Esophagus (tissue), 2 donors: ENCODE measurements at regions not wholly inside any gene's neighbourhood (a gene's known extent, or its start where the extent isn't known, plus 50 kb on each side); places are given as distances from the start of the nearest gene placed in this dataset.

Source experiments
- H3K27ac ChIP-seq, 2 donors: one replicate each; pipeline ENCODE4 v1.5.1; 2013; ENCODE audit warnings: low read depth in 2 of 2, mild to moderate bottlenecking in 2 of 2, inconsistent platforms in 1 of 2, low read length in 1 of 2, moderate library complexity in 1 of 2
- H3K27me3 ChIP-seq, 2 donors: one replicate each; pipeline ENCODE4 v1.6.1; 2013; ENCODE audit warnings: low read length in 2 of 2, control low read depth in 1 of 2, mild to moderate bottlenecking in 1 of 2; ENCODE audit not compliant: insufficient read depth in 2 of 2, control insufficient read depth in 1 of 2
- H3K36me3 ChIP-seq, 2 donors: one replicate each; pipeline ENCODE4 v1.6.1; 2013; ENCODE audit warnings: low read length in 1 of 2; ENCODE audit not compliant: control insufficient read depth in 2 of 2, insufficient read depth in 2 of 2
- H3K4me1 ChIP-seq, 2 donors: one replicate each; pipeline ENCODE4 v1.6.1; 2013; ENCODE audit warnings: low read length in 1 of 2; ENCODE audit not compliant: control insufficient read depth in 2 of 2, insufficient read depth in 2 of 2
- H3K4me3 ChIP-seq, 2 donors: one replicate each; pipeline ENCODE4 v1.5.1; 2013; ENCODE audit warnings: low read length in 2 of 2, mild to moderate bottlenecking in 2 of 2, low read depth in 1 of 2, moderate library complexity in 1 of 2
- H3K9me3 ChIP-seq, 2 donors: one replicate each; pipeline ENCODE4 v1.6.1; 2013; ENCODE audit warnings: mild to moderate bottlenecking in 2 of 2, low read depth in 1 of 2, low read length in 1 of 2, moderate library complexity in 1 of 2; ENCODE audit not compliant: control insufficient read depth in 2 of 2, insufficient read depth in 1 of 2
- WGBS, 2 donors: extraction: QIAGEN DNeasy Blood & Tissue Kit; methylation state at CpG; one replicate each; pipeline ENCODE4 v1.1.7; 2013; 5-methylcytosine and 5-hydroxymethylcytosine counted together
- donor health status: healthy with polysubstance abuse.
- donor health status: Bipolar disorder and iron deficiency.

- H3K27ac ChIP-seq, result peak overlapping the region in 1 of 2 donors; percentile 6
- H3K36me3 ChIP-seq, result no peaks in the 10 kb centered on the region
- 72 to 78% methylated on average over 9 of the region's 9 CpGs for WGBS, 2 donors
- H3K27me3 ChIP-seq, result no peaks in the 10 kb centered on the region
- H3K4me3 ChIP-seq, result no peak overlapping the region
- peaks cover 0 to 2% of the 10 kb centered on the region in 2 donors for H3K4me1 ChIP-seq
- H3K9me3 ChIP-seq, result no peaks in the 10 kb centered on the region
Measured at GRCh38 chr1:14238472-14239307, 359.8 kb upstream of the KAZN start.

GRCh38 chr1:14240265-14240664 is 358.2 kb upstream of the KAZN start:
- H3K27ac ChIP-seq, result no peak overlapping the region
- no peak overlapping the region for H3K4me3 ChIP-seq
- no peaks in the 10 kb centered on the region for H3K36me3 ChIP-seq
- H3K9me3 ChIP-seq, result no peaks in the 10 kb centered on the region
- no peaks in the 10 kb centered on the region for H3K27me3 ChIP-seq
- peaks cover 0 to 2% of the 10 kb centered on the region in 2 donors for H3K4me1 ChIP-seq
- 91 to 97% methylated on average over 3 of the region's 3 CpGs for WGBS, 2 donors

GRCh38 chr1:14242123-14242522 is 356.4 kb upstream of the KAZN start:
- Histone ChIP-seq H3K36me3 (no peaks in the 10 kb centered on the region), H3K4me1 (no peaks in the 10 kb centered on the region), H3K27me3 (no peaks in the 10 kb centered on the region), H3K9me3 (no peaks in the 10 kb centered on the region), H3K27ac (no peak overlapping the region), H3K4me3 (no peak overlapping the region)
- WGBS, 2 donors, result 71 to 80% methylated on average over 3 of the region's 3 CpGs

- no peak overlapping the region for H3K4me3 ChIP-seq
- H3K27me3 ChIP-seq, result no peaks in the 10 kb centered on the region
- H3K9me3 ChIP-seq, result no peaks in the 10 kb centered on the region
- no peaks in the 10 kb centered on the region for H3K36me3 ChIP-seq
- no peaks in the 10 kb centered on the region for H3K4me1 ChIP-seq
- H3K27ac ChIP-seq, result no peak overlapping the region
- 74 to 78% methylated on average over 8 of the region's 8 CpGs for WGBS, 2 donors
Measured at GRCh38 chr1:14242870-14243269, 355.6 kb upstream of the KAZN start.

GRCh38 chr1:14245954-14246353 is 352.5 kb upstream of the KAZN start:
- WGBS, 2 donors, result 96 to 98% methylated on average over 2 of the region's 2 CpGs
- Histone ChIP-seq H3K4me3 (no peak overlapping the region), H3K9me3 (no peaks in the 10 kb centered on the region), H3K27ac (no peak overlapping the region), H3K4me1 (no peaks in the 10 kb centered on the region), H3K27me3 (no peaks in the 10 kb centered on the region), H3K36me3 (no peaks in the 10 kb centered on the region)

GRCh38 chr1:14246471-14246870 is 352.0 kb upstream of the KAZN start:
- Histone ChIP-seq H3K36me3 (no peaks in the 10 kb centered on the region), H3K9me3 (no peaks in the 10 kb centered on the region), H3K4me3 (no peak overlapping the region), H3K27me3 (no peaks in the 10 kb centered on the region), H3K27ac (no peak overlapping the region), H3K4me1 (no peaks in the 10 kb centered on the region)
- 71 to 74% methylated on average over 5 of the region's 5 CpGs for WGBS, 2 donors

- WGBS, 2 donors, result 67 to 80% methylated on average over 6 of the region's 6 CpGs
- Histone ChIP-seq H3K27ac (no peak overlapping the region), H3K36me3 (no peaks in the 10 kb centered on the region), H3K27me3 (no peaks in the 10 kb centered on the region), H3K4me1 (no peaks in the 10 kb centered on the region), H3K4me3 (no peak overlapping the region), H3K9me3 (no peaks in the 10 kb centered on the region)
Measured at GRCh38 chr1:14247666-14248065, 350.8 kb upstream of the KAZN start.

- Histone ChIP-seq H3K36me3 (no peaks in the 10 kb centered on the region), H3K27ac (no peak overlapping the region), H3K4me3 (no peak overlapping the region), H3K9me3 (no peaks in the 10 kb centered on the region), H3K4me1 (no peaks in the 10 kb centered on the region), H3K27me3 (no peaks in the 10 kb centered on the region)
- 79 to 97% methylated on average over 2 of the region's 2 CpGs for WGBS, 2 donors
Measured at GRCh38 chr1:14251871-14252270, 346.6 kb upstream of the KAZN start.

GRCh38 chr1:14253676-14254075 is 344.8 kb upstream of the KAZN start:
- Histone ChIP-seq H3K4me1 (no peaks in the 10 kb centered on the region), H3K9me3 (no peaks in the 10 kb centered on the region), H3K4me3 (no peak overlapping the region), H3K27me3 (no peaks in the 10 kb centered on the region), H3K27ac (no peak overlapping the region), H3K36me3 (no peaks in the 10 kb centered on the region)
- 70 to 79% methylated on average over 7 of the region's 7 CpGs for WGBS, 2 donors

- 60 to 62% methylated on average over 6 of the region's 6 CpGs for WGBS, 2 donors
- no peak overlapping the region for H3K4me3 ChIP-seq
Measured at GRCh38 chr1:14254251-14254650, 344.2 kb upstream of the KAZN start.

More at GRCh38 chr1:14254251-14254650, 344.2 kb upstream of the KAZN start:
- Histone ChIP-seq H3K9me3 (no peaks in the 10 kb centered on the region), H3K36me3 (no peaks in the 10 kb centered on the region), H3K4me1 (no peaks in the 10 kb centered on the region), H3K27ac (no peak overlapping the region), H3K27me3 (no peaks in the 10 kb centered on the region)
